ENCODE measurements at regions not wholly inside any gene's neighbourhood (a gene's known extent, or its start where the extent isn't known, plus 50 kb on each side); places are given as distances from the start of the nearest gene placed in this dataset.

GRCh38 chr17:6205525-6205924 is 135.3 kb downstream of the WSCD1 start:
- no peak overlapping the region for H3K27ac ChIP-seq
- TF ChIP-seq EP300 (IDR thresholded peaks at IDR 0.05) = no peak
- no peak for TF ChIP-seq CTCF (IDR thresholded peaks at IDR 0.05)
- TF ChIP-seq POLR2A (IDR thresholded peaks at IDR 0.05) = no peak
- no peak for TF ChIP-seq POLR2AphosphoS5 (IDR thresholded peaks at IDR 0.05)
- no peaks in the 10 kb centered on the region for H3K36me3 ChIP-seq
- no peaks in the 10 kb centered on the region for H3K9me3 ChIP-seq
- intact Hi-C loops (cut with DNase I; ENCODE audit: low total_unique reads) = no loop called here
- H3K4me1 ChIP-seq = no peaks in the 10 kb centered on the region
- no peak overlapping the region for H3K4me3 ChIP-seq
- peaks cover 0 to 59% (median 0%) of the 10 kb centered on the region in 3 donors for H3K27me3 ChIP-seq
- 74 to 84% (median 82%) methylated on average over 6 of the region's 6 CpGs for WGBS, 5 donors
- no peak for DNase-seq

GRCh38 chr17:6205033-6205432 is 134.9 kb downstream of the WSCD1 start:
- no peaks in the 10 kb centered on the region for H3K4me1 ChIP-seq
- H3K27me3 ChIP-seq = peaks cover 0 to 54% (median 0%) of the 10 kb centered on the region in 3 donors
- DNase-seq = no peak
- TF ChIP-seq CTCF (IDR thresholded peaks at IDR 0.05) (no peak), POLR2AphosphoS5 (IDR thresholded peaks at IDR 0.05) (no peak), EP300 (IDR thresholded peaks at IDR 0.05) (no peak), POLR2A (IDR thresholded peaks at IDR 0.05) (no peak)
- no peak overlapping the region for H3K27ac ChIP-seq
- no peaks in the 10 kb centered on the region for H3K36me3 ChIP-seq
- H3K4me3 ChIP-seq = no peak overlapping the region
- intact Hi-C loops (cut with DNase I; ENCODE audit: low total_unique reads) = no loop called here
- WGBS, 5 donors = 48 to 52% (median 50%) methylated on average over 4 of the region's 4 CpGs
- no peaks in the 10 kb centered on the region for H3K9me3 ChIP-seq

GRCh38 chr17:6204203-6204722 is 134.1 kb downstream of the WSCD1 start:
- 66 to 77% (median 72%) methylated on average over 10 of the region's 10 CpGs for WGBS, 5 donors
- intact Hi-C loops (cut with DNase I; ENCODE audit: low total_unique reads) = no loop called here

GRCh38 chr17:6196355-6196754 is 126.2 kb downstream of the WSCD1 start:
- H3K9me3 ChIP-seq = no peaks in the 10 kb centered on the region
- no peaks in the 10 kb centered on the region for H3K4me1 ChIP-seq
- intact Hi-C loops (cut with DNase I; ENCODE audit: low total_unique reads) = no loop called here
- TF ChIP-seq POLR2A (IDR thresholded peaks at IDR 0.05) (no peak), POLR2AphosphoS5 (IDR thresholded peaks at IDR 0.05) (no peak), EP300 (IDR thresholded peaks at IDR 0.05) (no peak), CTCF (IDR thresholded peaks at IDR 0.05) (no peak)
- peaks cover 0 to 14% (median 0%) of the 10 kb centered on the region in 3 donors for H3K27me3 ChIP-seq
- no peaks in the 10 kb centered on the region for H3K36me3 ChIP-seq
- DNase-seq = no peak
- H3K27ac ChIP-seq = no peak overlapping the region
- H3K4me3 ChIP-seq = no peak overlapping the region
- WGBS, 5 donors = 83 to 90% (median 87%) methylated on average over 4 of the region's 4 CpGs

More at GRCh38 chr17:6204203-6204722, 134.1 kb downstream of the WSCD1 start:
- Histone ChIP-seq H3K36me3 (no peaks in the 10 kb centered on the region), H3K4me3 (no peak overlapping the region), H3K4me1 (no peaks in the 10 kb centered on the region), H3K9me3 (no peaks in the 10 kb centered on the region), H3K27me3 (peaks cover 0 to 51% (median 0%) of the 10 kb centered on the region in 3 donors), H3K27ac (no peak overlapping the region)
- TF ChIP-seq POLR2A (IDR thresholded peaks at IDR 0.05) (no peak), CTCF (IDR thresholded peaks at IDR 0.05) (no peak), POLR2AphosphoS5 (IDR thresholded peaks at IDR 0.05) (no peak), EP300 (IDR thresholded peaks at IDR 0.05) (no peak)
- DNase-seq = no peak

Measured in stomach (tissue), 8 donors.